GM12891 (cell line): ENCODE measurements at regions not wholly inside any gene's neighbourhood (a gene's known extent, or its start where the extent isn't known, plus 50 kb on each side); places are given as distances from the start of the nearest gene placed in this dataset.

ENCODE experiments used
- PAX5 ChIP-seq: IDR thresholded peaks from 2 replicates; pipeline ENCODE4 v1.6.1; 2011; ENCODE audit warnings: low read length, moderate library complexity, mild to moderate bottlenecking; ENCODE audit not compliant: insufficient read depth, severe bottlenecking
- POLR2A ChIP-seq: IDR thresholded peaks from 2 replicates; pipeline ENCODE4 v1.6.1; 2011; ENCODE audit warnings: low read depth, low read length, control low read depth
- POLR2AphosphoS5 ChIP-seq: IDR thresholded peaks from 2 replicates; pipeline ENCODE4 v1.6.1; 2011; ENCODE audit warnings: low read depth, low read length, control low read depth
- POU2F2 ChIP-seq: IDR thresholded peaks from 2 replicates; pipeline ENCODE4 v1.6.1; 2011; ENCODE audit warnings: low read depth, mild to moderate bottlenecking, control low read depth, low read length, moderate library complexity
- SPI1 ChIP-seq: IDR thresholded peaks from 2 replicates; pipeline ENCODE4 v1.6.1; 2011; ENCODE audit warnings: low read depth, low read length, control low read depth
- TAF1 ChIP-seq: IDR thresholded peaks from 2 replicates; pipeline ENCODE4 v1.6.1; 2011; ENCODE audit warnings: low read depth, low read length, control low read depth

GRCh38 chr13:28603043-28603664 lies 55.8 kb upstream of the POMP start:
- no peak for TF ChIP-seq POLR2AphosphoS5
- no peak for TF ChIP-seq TAF1
- no peak for TF ChIP-seq POLR2A
- no peak for TF ChIP-seq SPI1
- TF ChIP-seq POU2F2, result no peak
- TF ChIP-seq PAX5, result no peak
